WTC11 (cell line): ENCODE measurements at regions not wholly inside any gene's neighbourhood (a gene's known extent, or its start where the extent isn't known, plus 50 kb on each side); places are given as distances from the start of the nearest gene placed in this dataset.

Experiments
- CTCF ChIP-seq: fragments of 200-600 bp; IDR thresholded peaks from 2 replicates; pipeline ENCODE4 v1.8.0; 2022; ENCODE audit warnings: antibody characterized with exemption
- MLX ChIP-seq: sonication (generic); formaldehyde crosslinking; IDR thresholded peaks from 2 replicates; pipeline ENCODE4 v1.8.1; 2023; ENCODE audit warnings: mild to moderate bottlenecking, missing genetic modification reagents, moderate library complexity

- TF ChIP-seq CTCF (no peak), MLX (CRISPR knock-in tag) (no peak)
These were observed 315.6 kb downstream of the PRR16 start for GRCh38 chr5:120779674-120780073.
